ENCODE measurements at regions not wholly inside any gene's neighbourhood (a gene's known extent, or its start where the extent isn't known, plus 50 kb on each side); places are given as distances from the start of the nearest gene placed in this dataset.

DNA sequence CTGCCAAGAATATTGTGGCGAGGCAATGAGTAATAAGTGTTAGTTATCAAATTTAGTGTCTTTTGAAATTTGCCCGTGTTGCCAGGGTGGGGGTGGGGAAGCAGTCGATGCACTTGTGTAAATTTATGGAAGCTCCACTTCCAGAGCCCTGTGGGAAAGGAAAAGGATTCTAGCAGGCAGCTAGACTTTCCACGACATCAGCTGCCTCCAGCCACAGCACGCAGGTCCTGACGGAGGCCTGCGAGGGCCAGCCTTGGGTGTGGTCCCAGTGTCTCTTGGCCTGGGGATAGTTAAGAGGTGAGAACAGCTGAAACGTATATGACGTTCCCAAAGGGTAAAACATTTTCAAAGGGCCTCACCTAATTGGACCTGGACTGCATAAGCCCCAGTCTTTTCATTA lies 433.0 kb downstream of the TSHZ3 start:
- TF ChIP-seq, protein P1, sequence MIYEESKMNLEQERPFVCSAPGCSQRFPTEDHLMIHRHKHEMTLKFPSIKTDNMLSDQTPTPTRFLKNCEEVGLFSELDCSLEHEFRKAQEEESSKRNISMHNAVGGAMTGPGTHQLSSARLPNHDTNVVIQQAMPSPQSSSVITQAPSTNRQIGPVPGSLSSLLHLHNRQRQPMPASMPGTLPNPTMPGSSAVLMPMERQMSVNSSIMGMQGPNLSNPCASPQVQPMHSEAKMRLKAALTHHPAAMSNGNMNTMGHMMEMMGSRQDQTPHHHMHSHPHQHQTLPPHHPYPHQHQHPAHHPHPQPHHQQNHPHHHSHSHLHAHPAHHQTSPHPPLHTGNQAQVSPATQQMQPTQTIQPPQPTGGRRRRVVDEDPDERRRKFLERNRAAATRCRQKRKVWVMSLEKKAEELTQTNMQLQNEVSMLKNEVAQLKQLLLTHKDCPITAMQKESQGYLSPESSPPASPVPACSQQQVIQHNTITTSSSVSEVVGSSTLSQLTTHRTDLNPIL (CRISPR knock-in tag; IDR thresholded peaks at IDR 0.05; ENCODE audit: low read depth), result no peak
- TF ChIP-seq TCF4 (CRISPR knock-in tag; IDR thresholded peaks at IDR 0.05; ENCODE audit: borderline replicate concordance), result no peak
- TF ChIP-seq BACH2 (CRISPR knock-in tag; IDR thresholded peaks at IDR 0.05; ENCODE audit: borderline replicate concordance), result no peak
- TF ChIP-seq ZFP3 (CRISPR knock-in tag; IDR thresholded peaks at IDR 0.05), result no peak
- no peak for TF ChIP-seq GLIS3 (CRISPR knock-in tag; IDR thresholded peaks at IDR 0.05)
- no peak for TF ChIP-seq ESRRG (CRISPR knock-in tag; IDR thresholded peaks at IDR 0.05)

Data from SK-N-SH treated with all-trans-retinoic acid at 6 μM for 48 hours (cell line).